SK-N-SH treated with all-trans-retinoic acid at 6 μM for 48 hours (cell line): ENCODE measurements at regions not wholly inside any gene's neighbourhood (a gene's known extent, or its start where the extent isn't known, plus 50 kb on each side); places are given as distances from the start of the nearest gene placed in this dataset.

Experiments used
- ARNTL ChIP-seq: fragments of 450-650 bp; formaldehyde crosslinking; IDR thresholded peaks from 2 replicates; pipeline ENCODE4 v1.5.0; 2020; ENCODE audit warnings: low read depth, mild to moderate bottlenecking, moderate library complexity, borderline replicate concordance
- BACH2 ChIP-seq: fragments of 250-450 bp; sonication (Bioruptor Pico); IDR thresholded peaks from 2 replicates; pipeline ENCODE4 v1.9.0; 2021; ENCODE audit warnings: mild to moderate bottlenecking, borderline replicate concordance
- ESRRG ChIP-seq: fragments of 250-450 bp; sonication (Bioruptor Pico); IDR thresholded peaks from 2 replicates; pipeline ENCODE4 v1.6.1; 2021; ENCODE audit warnings: mild to moderate bottlenecking
- ZC3H10 ChIP-seq: fragments of 250-450 bp; sonication (Bioruptor Pico); IDR thresholded peaks from 2 replicates; pipeline ENCODE4 v1.5.1; 2021; ENCODE audit warnings: mild to moderate bottlenecking, moderate library complexity

GRCh38 chr4:59057804-59058203 is 1947.6 kb upstream of the IGFBP7 start:
- TF ChIP-seq ZC3H10 (CRISPR knock-in tag) (no peak), ARNTL (no peak), BACH2 (CRISPR knock-in tag) (no peak), ESRRG (no peak)
